Activated T-cell treated with anti-CD3 and anti-CD28 coated beads for 24 hours (primary cell): ENCODE measurements at regions not wholly inside any gene's neighbourhood (a gene's known extent, or its start where the extent isn't known, plus 50 kb on each side); places are given as distances from the start of the nearest gene placed in this dataset.
A peak's percentile ranks its signal among the peaks of the same experiment; 100 is the strongest.

ENCODE experiments used
- DNase-seq: peaks from one replicate; pipeline ENCODE4 v3.0.0-alpha.2; 2020; ENCODE audit warnings: low read depth

- no peak for DNase-seq
These were observed 91.7 kb upstream of the FUT8 start for GRCh38 chr14:65320661-65321308.

- DNase-seq, result no peak
These were observed 91.1 kb upstream of the FUT8 start for GRCh38 chr14:65321370-65321875.

DNA sequence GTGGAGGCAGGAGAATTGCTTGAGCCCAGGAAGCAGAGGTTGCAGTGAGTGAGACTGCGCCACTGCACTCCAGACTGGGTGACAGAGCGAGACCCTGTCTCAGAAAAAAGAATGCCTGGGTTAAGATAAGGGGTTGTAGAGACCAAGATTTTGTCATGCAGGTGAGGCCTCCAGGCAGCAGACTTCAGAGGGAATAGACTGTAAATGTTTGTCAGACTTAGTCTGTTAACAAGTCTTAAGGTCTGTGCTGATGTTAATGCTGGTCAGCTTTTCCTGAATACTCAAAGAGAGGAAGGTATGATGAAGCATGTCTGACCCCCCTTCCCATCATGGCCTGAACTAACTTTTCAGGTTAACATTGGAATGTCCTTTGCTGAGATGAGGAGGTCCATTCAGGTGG, 83.0 kb upstream of the FUT8 start:
- no peak for DNase-seq

GRCh38 chr14:65329911-65330310, 82.6 kb upstream of the FUT8 start:
- DNase-seq, result no peak

GRCh38 chr14:65330416-65330815, 82.1 kb upstream of the FUT8 start:
- DNase-seq, result no peak

DNA sequence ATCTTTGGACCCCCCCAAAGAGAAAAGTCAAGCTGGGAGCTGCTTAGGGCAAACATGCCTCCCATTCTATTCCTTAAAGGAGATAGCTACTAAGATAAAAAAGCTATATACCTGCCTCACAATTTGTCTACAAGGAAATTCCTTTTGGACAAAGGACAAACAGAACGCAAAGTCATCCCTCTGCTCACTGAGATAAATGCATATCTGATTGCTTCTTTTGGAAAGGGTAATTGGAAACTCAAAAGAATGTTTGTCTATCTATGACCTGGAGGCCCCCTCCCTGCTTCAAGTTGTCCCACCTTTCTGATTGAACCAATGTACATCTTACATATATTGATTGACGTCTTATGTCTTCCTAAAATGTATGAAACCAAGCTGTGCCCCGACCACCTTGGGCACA, 80.9 kb upstream of the FUT8 start:
- DNase-seq, result no peak

- no peak for DNase-seq
These were observed 80.2 kb upstream of the FUT8 start for GRCh38 chr14:65332141-65332871.

DNA sequence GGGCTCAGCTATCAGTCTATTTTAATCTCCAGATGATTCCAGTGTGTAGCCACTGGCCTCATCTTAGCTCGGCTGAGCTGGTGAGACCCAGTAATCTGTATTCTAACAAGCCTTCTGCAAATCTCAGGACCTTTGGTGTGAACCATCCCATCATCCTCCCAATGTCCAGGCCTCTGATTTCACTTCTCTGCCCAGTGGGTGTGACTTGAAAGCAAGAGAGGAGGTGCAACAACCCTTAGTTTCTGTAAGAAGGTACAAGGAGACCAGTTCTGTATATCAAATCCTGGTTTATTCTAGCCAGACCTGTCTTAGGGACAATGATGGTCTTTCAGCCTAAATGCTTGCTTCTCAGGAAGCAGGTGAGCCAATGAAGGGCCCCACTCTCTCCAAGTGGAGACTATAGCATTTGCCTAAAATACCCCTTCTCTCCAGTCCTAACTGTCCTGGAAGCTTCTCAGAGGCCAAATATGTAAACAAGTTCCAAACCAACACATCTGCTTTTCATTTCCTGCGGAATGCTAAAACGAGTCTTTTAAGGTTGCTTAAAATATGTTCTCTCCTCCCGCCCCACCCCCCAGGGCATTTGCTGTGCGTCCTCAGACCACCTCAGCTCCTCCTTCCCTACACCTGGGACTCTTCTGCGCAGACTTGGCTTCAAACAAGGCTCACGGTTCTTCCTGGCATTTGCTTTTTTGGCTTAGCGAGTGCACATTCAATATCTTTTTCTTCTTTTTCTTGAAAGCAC, 78.4 kb upstream of the FUT8 start:
- no peak for DNase-seq

DNA sequence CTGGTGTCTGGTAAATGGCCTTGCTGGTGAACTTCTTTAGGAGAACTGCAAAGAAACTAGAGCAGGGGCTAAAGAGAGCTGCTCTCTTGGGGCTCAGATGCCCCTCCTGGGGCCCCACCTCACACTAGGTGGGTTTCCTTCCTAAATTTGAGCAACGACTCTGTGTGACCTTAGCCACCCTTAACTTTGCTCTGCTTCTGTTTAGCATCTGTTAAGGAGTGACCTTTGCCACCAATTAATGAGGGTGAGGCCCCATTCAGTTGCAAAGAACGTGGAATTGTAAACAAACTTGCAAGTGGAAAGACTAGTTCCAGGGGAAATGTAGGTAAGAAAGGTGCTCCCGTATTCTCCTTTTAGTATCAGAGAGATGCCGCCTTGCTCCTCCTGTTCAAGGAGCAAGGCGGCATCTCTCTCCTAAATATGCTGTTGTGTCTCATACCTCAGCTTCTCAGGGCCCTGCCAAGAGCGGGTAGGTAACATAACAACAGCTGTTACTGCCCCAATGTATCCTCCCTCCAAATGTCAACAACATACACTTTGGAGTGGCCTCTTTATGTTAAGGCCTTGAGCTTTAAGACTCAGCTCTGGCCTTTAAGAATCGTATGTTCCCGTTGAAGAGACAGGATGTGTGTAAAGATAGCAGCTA, 77.6 kb upstream of the FUT8 start:
- no peak for DNase-seq

GRCh38 chr14:65335411-65335947, 77.1 kb upstream of the FUT8 start:
- no peak for DNase-seq

DNA sequence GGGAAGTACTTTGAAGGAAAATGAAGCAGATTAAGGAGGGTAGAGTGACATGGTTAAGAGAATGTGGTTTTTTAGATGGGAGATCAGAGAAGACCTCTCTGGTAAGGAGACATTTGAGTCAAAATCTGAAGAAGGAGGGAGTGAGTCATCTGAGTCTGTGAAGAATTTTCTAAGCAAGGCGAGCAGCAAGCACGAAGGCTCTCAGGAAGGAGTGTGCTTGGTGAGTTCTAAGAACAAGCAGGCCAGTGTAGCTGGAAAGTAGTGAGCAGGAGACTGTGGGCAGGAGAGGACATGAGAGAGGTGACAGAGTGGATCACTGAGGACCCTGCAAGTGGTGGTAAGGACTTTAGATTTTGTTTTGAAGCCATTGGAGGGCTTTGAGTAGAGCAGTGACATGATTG, 76.3 kb upstream of the FUT8 start:
- DNase-seq, result peak; percentile 56

DNA sequence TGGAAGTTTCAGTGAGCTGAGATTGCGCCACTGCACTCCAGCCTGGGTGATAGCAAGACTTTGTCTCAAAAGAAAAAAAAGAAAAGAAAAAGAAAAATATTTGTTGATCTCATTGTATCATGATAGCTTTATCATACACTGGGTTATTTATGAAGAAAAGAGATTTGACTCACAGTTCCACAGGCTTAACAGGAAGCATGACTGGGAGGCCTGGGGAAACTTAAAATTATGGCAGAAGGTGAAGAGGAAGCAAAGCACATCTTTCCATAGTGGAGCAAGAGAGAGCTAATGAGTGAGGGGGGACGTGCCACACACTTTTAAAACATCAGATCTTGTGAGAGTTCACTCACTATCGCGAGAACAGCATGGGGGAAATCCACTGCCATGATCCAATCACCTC, 72.7 kb upstream of the FUT8 start:
- no peak for DNase-seq

GRCh38 chr14:65344011-65344410, 68.5 kb upstream of the FUT8 start:
- DNase-seq, result no peak

GRCh38 chr14:65345266-65345665, 67.3 kb upstream of the FUT8 start:
- DNase-seq, result no peak

DNA sequence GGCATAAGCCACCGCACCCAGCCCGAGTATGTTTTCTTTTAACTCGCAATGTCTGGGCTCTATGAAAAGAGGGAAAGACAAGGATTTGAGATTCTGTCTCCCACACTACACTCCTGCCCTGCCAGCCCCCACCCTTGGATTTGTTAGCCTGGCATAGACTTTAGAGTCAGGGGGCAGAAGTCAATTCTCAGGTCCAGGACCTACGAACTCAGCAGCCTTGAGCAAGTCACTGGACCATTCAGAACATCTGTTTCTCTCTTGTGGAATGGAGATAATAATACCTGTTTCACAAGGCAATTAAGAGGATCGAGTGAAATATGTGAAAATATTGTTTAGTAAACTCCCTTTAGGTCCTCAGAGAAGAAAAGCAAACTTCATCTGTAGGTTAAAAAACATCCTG, 66.1 kb upstream of the FUT8 start:
- DNase-seq, result no peak

DNA sequence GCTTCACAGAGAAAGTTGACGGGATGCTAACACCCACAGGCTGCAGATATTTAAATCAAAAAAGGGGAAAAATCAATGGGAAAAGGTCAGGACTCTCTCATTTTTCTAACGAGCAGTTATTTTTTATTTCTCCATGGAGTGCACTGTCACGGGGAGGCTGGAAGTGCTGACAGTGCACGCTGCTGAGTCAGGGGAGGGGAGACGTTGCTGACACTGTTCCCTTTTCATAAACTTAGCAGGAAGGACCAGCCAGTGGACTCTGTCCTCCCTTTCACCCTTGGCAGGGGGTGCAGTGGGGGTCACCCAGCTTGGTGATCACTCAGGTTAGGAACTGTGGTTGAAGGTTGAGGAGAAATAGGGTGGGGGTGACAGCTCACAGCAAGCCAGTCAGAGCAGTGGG, 65.6 kb upstream of the FUT8 start:
- DNase-seq, result no peak

- no peak for DNase-seq
These were observed 64.4 kb upstream of the FUT8 start for GRCh38 chr14:65348137-65348536.

DNA sequence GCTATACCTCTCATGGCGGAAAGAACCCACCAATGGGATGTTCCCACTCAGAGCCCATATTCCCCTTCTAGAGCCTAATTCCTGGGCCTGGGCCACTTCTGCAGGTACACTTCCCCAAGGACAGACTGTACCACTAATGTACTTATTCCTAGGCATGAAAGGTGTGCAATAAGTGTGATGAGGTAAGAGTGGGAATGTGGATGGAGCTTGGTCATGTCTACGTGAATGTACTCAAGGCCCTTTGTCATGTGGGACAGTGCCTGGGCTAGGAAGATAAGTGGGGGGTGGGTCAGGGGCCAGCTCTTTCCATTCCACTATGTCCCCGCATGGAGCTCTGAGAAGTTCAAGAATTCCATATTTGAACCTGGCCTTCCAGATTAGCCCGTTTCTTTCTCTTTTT, 63.4 kb upstream of the FUT8 start:
- DNase-seq, result no peak

- DNase-seq, result no peak
These were observed 60.9 kb upstream of the FUT8 start for GRCh38 chr14:65351493-65352194.

DNA sequence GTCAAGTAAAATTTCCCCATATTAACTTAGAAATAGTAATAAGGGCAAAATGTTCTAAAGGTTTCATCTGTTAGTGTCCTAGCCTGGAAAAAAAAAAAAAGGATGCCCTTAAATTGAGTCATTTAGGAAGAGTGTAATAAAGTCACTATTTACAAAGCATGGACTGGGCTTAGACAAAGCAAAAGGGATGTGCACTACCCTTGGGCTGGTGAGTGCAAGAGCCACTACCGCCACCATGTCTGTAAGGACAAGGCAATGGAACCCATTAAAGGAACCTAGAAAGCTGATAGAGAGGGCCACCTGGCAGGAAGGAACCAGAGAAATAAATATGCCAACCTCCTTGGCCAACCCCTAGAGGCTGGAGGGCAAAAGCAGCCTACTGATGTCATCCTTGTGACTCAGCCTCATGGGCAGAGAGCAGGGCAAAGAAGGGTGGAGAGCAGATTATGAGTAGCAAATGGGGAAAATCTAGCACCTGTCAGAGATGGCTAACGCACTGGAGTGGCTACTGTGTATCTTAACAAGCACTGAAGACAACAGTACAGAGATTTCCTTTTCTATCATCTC, 59.5 kb upstream of the FUT8 start:
- no peak for DNase-seq

DNA sequence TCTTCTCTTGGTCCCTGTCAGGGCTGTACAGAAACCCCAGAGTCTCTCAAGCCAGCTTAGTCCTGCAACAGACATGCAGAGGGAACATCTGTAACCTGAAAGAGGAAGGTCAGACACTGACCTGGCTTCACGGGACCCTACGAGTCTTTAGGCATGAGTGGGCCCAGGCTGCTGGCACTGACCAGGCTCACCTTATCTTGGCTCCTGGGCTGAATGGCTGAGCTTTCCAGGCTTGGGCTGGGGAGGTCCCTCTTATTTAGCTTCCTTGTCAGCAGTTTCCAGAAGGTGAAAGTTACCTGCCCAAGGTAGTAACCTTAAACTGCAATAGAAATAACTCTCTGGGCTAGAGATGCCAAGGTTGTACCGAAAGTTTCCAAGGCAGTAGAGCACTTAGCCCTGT, 58.4 kb upstream of the FUT8 start:
- no peak for DNase-seq
